Colonic mucosa (tissue), 4 donors: ENCODE measurements at regions not wholly inside any gene's neighbourhood (a gene's known extent, or its start where the extent isn't known, plus 50 kb on each side); places are given as distances from the start of the nearest gene placed in this dataset.

Source experiments
- DNase-seq: peaks from one replicate; pipeline ENCODE4 v3.0.0-alpha.2; 2020
- H3K27ac ChIP-seq: fragments of 200-600 bp; one replicate; pipeline ENCODE4 v1.8.0; 2021
- H3K27me3 ChIP-seq: fragments of 200-600 bp; one replicate; pipeline ENCODE4 v1.8.0; 2021
- H3K36me3 ChIP-seq: fragments of 200-600 bp; one replicate; pipeline ENCODE4 v1.8.0; 2021
- H3K4me1 ChIP-seq: fragments of 200-600 bp; one replicate; pipeline ENCODE4 v1.8.0; 2021; ENCODE audit warnings: mild to moderate bottlenecking
- H3K4me3 ChIP-seq: fragments of 200-600 bp; one replicate; pipeline ENCODE4 v1.8.0; 2021
- H3K9ac ChIP-seq, 2 donors: one replicate each; pipeline ENCODE4 v1.7.0; 2013; ENCODE audit warnings: control low read depth in 2 of 2, low read depth in 2 of 2, low read length in 2 of 2
- H3K9me3 ChIP-seq: fragments of 200-600 bp; one replicate; pipeline ENCODE4 v1.8.0; 2021
- CTCF ChIP-seq: fragments of 200-600 bp; IDR thresholded peaks from one replicate; pipeline ENCODE4 v1.8.0; 2022; ENCODE audit warnings: antibody characterized with exemption, mild to moderate bottlenecking
- intact Hi-C: fragments of 100-400 bp; cut with DNase I; formaldehyde crosslinking; loops from one replicate; pipeline ENCODE4 v1.14.1; 2022
- donor health status: healthy.
- donor health status: DM: no; HTN: no; CAD: no.
- donor health status: DM: no; HTN: no; CAD: no.

- Histone ChIP-seq H3K9me3 (no peaks in the 10 kb centered on the region), H3K4me1 (no peaks in the 10 kb centered on the region), H3K27me3 (no peaks in the 10 kb centered on the region), H3K36me3 (no peaks in the 10 kb centered on the region), H3K27ac (no peak overlapping the region), H3K9ac (no peak overlapping the region), H3K4me3 (no peak overlapping the region)
- no peak for TF ChIP-seq CTCF
- DNase-seq: no peak
- intact Hi-C loops: no loop called here
These were observed 1432.6 kb upstream of the TENM4 start for GRCh38 chr11:80873310-80873999.

- H3K36me3 ChIP-seq: no peaks in the 10 kb centered on the region
- H3K27me3 ChIP-seq: no peaks in the 10 kb centered on the region
- intact Hi-C loops: no loop called here
- TF ChIP-seq CTCF: no peak
- H3K9me3 ChIP-seq: no peaks in the 10 kb centered on the region
- no peak overlapping the region for H3K4me3 ChIP-seq
- no peak for DNase-seq
- no peak overlapping the region for H3K27ac ChIP-seq
- H3K9ac ChIP-seq: no peak overlapping the region
- no peaks in the 10 kb centered on the region for H3K4me1 ChIP-seq
These were observed 1431.4 kb upstream of the TENM4 start for GRCh38 chr11:80872116-80872728.

- Histone ChIP-seq H3K27me3 (no peaks in the 10 kb centered on the region), H3K27ac (no peak overlapping the region), H3K9me3 (no peaks in the 10 kb centered on the region), H3K9ac (no peak overlapping the region), H3K4me3 (no peak overlapping the region), H3K4me1 (no peaks in the 10 kb centered on the region), H3K36me3 (no peaks in the 10 kb centered on the region)
- DNase-seq: no peak
- TF ChIP-seq CTCF: no peak
- intact Hi-C loops: no loop called here
These were observed 1428.0 kb upstream of the TENM4 start for GRCh38 chr11:80868831-80869230.

- no peaks in the 10 kb centered on the region for H3K4me1 ChIP-seq
- no peaks in the 10 kb centered on the region for H3K36me3 ChIP-seq
- no peaks in the 10 kb centered on the region for H3K27me3 ChIP-seq
- no peak for TF ChIP-seq CTCF
- no peak overlapping the region for H3K4me3 ChIP-seq
- intact Hi-C loops: no loop called here
- no peak overlapping the region for H3K9ac ChIP-seq
- H3K27ac ChIP-seq: no peak overlapping the region
- no peaks in the 10 kb centered on the region for H3K9me3 ChIP-seq
- no peak for DNase-seq
These were observed 1421.2 kb upstream of the TENM4 start for GRCh38 chr11:80862011-80862410.

- TF ChIP-seq CTCF: no peak
- DNase-seq: no peak
- intact Hi-C loops: no loop called here
- H3K27me3 ChIP-seq: no peaks in the 10 kb centered on the region
- no peak overlapping the region for H3K9ac ChIP-seq
- H3K4me1 ChIP-seq: no peaks in the 10 kb centered on the region
- H3K4me3 ChIP-seq: no peak overlapping the region
- H3K27ac ChIP-seq: no peak overlapping the region
- H3K36me3 ChIP-seq: no peaks in the 10 kb centered on the region
- no peaks in the 10 kb centered on the region for H3K9me3 ChIP-seq
These were observed 1420.4 kb upstream of the TENM4 start for GRCh38 chr11:80861193-80861592.
